ENCODE measurements at regions not wholly inside any gene's neighbourhood (a gene's known extent, or its start where the extent isn't known, plus 50 kb on each side); places are given as distances from the start of the nearest gene placed in this dataset.

GRCh38 chr1:53390736-53391135 is 62.9 kb upstream of the LRP8 start:
- DNase-seq: no peak
- Histone ChIP-seq H3K27me3 (no peaks in the 10 kb centered on the region), H3K4me1 (no peaks in the 10 kb centered on the region), H3K9ac (ENCODE audit: low read depth in 2 of 2, low read length in 2 of 2) (no peak overlapping the region), H3K9me3 (no peaks in the 10 kb centered on the region), H3K4me3 (no peak overlapping the region), H3K36me3 (no peaks in the 10 kb centered on the region), H3K27ac (no peak overlapping the region)
- TF ChIP-seq CTCF (IDR thresholded peaks at IDR 0.05): no peak
- intact Hi-C loops (cut with DNase I): no loop called here

DNA sequence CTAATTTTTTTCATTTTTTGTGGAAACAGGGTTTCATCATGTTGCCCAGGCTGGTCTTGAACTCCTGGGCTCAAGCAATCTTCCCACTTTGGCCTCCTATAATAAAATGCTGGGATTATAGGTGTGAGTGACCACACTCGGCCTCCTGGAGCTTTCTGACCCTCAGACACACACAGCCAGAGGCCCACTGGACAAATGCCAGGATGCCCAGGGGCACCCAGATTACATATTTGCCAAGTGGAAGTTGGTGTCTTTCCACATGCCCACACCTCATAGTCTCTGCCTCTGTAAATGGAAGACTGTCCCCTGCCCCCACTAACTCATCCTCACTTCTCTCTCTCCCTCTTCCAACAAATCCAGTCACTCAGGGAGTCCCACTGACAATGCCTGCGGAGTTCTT is 63.4 kb upstream of the LRP8 start:
- H3K4me1 ChIP-seq: no peaks in the 10 kb centered on the region
- TF ChIP-seq CTCF (IDR thresholded peaks at IDR 0.05): no peak
- H3K9me3 ChIP-seq: no peaks in the 10 kb centered on the region
- H3K36me3 ChIP-seq: no peaks in the 10 kb centered on the region
- no peak for DNase-seq
- no peak overlapping the region for H3K4me3 ChIP-seq
- no peaks in the 10 kb centered on the region for H3K27me3 ChIP-seq
- intact Hi-C loops (cut with DNase I): no loop called here
- no peak overlapping the region for H3K27ac ChIP-seq
- H3K9ac ChIP-seq (ENCODE audit: low read depth in 2 of 2, low read length in 2 of 2): no peak overlapping the region

GRCh38 chr1:53391982-53392381 is 64.1 kb upstream of the LRP8 start:
- TF ChIP-seq CTCF (IDR thresholded peaks at IDR 0.05): no peak
- H3K9me3 ChIP-seq: no peaks in the 10 kb centered on the region
- intact Hi-C loops (cut with DNase I): no loop called here
- no peak overlapping the region for H3K9ac ChIP-seq (ENCODE audit: low read depth in 2 of 2, low read length in 2 of 2)
- no peaks in the 10 kb centered on the region for H3K27me3 ChIP-seq
- no peak overlapping the region for H3K4me3 ChIP-seq
- no peaks in the 10 kb centered on the region for H3K4me1 ChIP-seq
- no peak overlapping the region for H3K27ac ChIP-seq
- DNase-seq: no peak
- no peaks in the 10 kb centered on the region for H3K36me3 ChIP-seq

- H3K27ac ChIP-seq: no peak overlapping the region
- no peak overlapping the region for H3K4me3 ChIP-seq
- no peak for DNase-seq
- no peaks in the 10 kb centered on the region for H3K9me3 ChIP-seq
- H3K4me1 ChIP-seq: no peaks in the 10 kb centered on the region
- intact Hi-C loops (cut with DNase I): no loop called here
- no peak for TF ChIP-seq CTCF (IDR thresholded peaks at IDR 0.05)
- H3K36me3 ChIP-seq: no peaks in the 10 kb centered on the region
- H3K27me3 ChIP-seq: no peaks in the 10 kb centered on the region
- H3K9ac ChIP-seq (ENCODE audit: low read depth in 2 of 2, low read length in 2 of 2): no peak overlapping the region
These were observed 64.6 kb upstream of the LRP8 start for GRCh38 chr1:53392460-53392859.

DNA sequence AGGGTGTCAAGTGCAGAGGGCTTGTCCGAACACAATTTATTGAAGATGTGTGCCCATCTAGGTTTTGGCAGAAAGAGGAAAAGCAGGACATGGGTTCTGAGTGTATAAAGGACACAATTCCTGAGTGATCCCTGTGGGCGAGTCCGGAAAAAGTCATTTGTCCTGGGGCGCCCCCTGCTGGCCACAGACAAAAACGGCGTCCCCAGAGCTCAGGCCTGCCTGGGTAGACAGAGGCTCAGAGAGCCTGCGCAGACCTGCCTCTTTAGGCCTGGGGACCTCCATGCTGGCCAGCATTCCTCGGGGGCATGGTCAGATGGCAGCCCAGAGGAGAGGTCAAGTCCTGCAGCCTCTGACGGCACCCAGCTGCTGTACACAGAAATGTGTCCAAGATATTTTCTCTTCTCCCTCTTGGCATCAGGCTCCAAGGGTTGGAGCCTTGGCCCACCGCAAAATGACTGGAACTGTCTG is 65.5 kb upstream of the LRP8 start:
- Histone ChIP-seq H3K27me3 (no peaks in the 10 kb centered on the region), H3K9ac (ENCODE audit: low read depth in 2 of 2, low read length in 2 of 2) (no peak overlapping the region), H3K9me3 (no peaks in the 10 kb centered on the region), H3K4me1 (no peaks in the 10 kb centered on the region), H3K36me3 (no peaks in the 10 kb centered on the region), H3K4me3 (no peak overlapping the region), H3K27ac (no peak overlapping the region)
- intact Hi-C loops (cut with DNase I): loop anchor here (1.0 kb wide), 1 partner anchor 114 kb away; no protein-coding TSS in a partner anchor
- peak; percentile 82 for DNase-seq
- TF ChIP-seq CTCF (IDR thresholded peaks at IDR 0.05): peak; percentile 94

GRCh38 chr1:53394306-53394705 is 64.9 kb upstream of the DMRTB1 start:
- Histone ChIP-seq H3K9ac (ENCODE audit: low read depth in 2 of 2, low read length in 2 of 2) (no peak overlapping the region), H3K27me3 (no peaks in the 10 kb centered on the region), H3K4me1 (no peaks in the 10 kb centered on the region), H3K4me3 (no peak overlapping the region), H3K36me3 (no peaks in the 10 kb centered on the region), H3K27ac (no peak overlapping the region), H3K9me3 (no peaks in the 10 kb centered on the region)
- intact Hi-C loops (cut with DNase I): no loop called here
- no peak for TF ChIP-seq CTCF (IDR thresholded peaks at IDR 0.05)
- DNase-seq: no peak
